NB4 (cell line): ENCODE measurements at regions not wholly inside any gene's neighbourhood (a gene's known extent, or its start where the extent isn't known, plus 50 kb on each side); places are given as distances from the start of the nearest gene placed in this dataset.

Source experiments
- TF ChIP-seq, protein P1 (sequence below): IDR thresholded peaks from 2 replicates; pipeline ENCODE4 v1.6.1; 2011; ENCODE audit warnings: low read depth, low read length
- TF ChIP-seq, protein P2 (sequence below): IDR thresholded peaks from one replicate; pipeline ENCODE4 v1.5.1; 2012; ENCODE audit warnings: low read depth, low read length

DNA sequence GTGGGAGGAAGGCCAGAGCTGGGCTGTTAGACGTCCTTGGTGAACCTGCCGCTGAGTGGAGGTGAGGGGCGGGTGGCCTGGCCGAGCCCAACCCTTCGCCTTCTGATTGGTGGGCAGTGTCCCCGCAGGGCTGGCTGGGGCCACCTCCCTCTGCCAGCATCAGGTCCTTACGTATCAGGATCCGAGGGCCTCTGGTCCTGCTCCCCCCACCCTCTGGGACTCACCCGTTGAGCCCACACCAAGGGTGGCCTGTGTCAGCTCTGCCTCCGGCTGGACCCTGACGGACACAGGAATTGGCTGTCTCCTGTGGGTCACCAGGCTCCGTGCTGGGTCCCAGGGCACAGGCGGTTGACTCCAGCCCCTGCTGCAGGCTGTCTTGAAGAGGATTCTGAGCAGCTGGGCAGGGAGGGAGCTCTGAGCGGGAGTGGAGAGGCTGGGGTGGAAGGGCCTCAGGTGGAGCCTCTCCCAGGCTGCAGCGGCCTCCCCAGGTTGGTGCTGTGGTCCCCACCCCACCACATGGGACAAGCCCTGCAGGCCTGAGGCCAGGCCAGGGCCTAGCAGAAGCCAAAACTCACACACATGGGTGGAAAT, 58.4 kb upstream of the NKX1-1 start:
- TF ChIP-seq, protein P1, sequence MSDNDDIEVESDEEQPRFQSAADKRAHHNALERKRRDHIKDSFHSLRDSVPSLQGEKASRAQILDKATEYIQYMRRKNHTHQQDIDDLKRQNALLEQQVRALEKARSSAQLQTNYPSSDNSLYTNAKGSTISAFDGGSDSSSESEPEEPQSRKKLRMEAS: no peak
- TF ChIP-seq, protein P2, sequence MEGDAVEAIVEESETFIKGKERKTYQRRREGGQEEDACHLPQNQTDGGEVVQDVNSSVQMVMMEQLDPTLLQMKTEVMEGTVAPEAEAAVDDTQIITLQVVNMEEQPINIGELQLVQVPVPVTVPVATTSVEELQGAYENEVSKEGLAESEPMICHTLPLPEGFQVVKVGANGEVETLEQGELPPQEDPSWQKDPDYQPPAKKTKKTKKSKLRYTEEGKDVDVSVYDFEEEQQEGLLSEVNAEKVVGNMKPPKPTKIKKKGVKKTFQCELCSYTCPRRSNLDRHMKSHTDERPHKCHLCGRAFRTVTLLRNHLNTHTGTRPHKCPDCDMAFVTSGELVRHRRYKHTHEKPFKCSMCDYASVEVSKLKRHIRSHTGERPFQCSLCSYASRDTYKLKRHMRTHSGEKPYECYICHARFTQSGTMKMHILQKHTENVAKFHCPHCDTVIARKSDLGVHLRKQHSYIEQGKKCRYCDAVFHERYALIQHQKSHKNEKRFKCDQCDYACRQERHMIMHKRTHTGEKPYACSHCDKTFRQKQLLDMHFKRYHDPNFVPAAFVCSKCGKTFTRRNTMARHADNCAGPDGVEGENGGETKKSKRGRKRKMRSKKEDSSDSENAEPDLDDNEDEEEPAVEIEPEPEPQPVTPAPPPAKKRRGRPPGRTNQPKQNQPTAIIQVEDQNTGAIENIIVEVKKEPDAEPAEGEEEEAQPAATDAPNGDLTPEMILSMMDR: no peak
